ENCODE measurements at regions not wholly inside any gene's neighbourhood (a gene's known extent, or its start where the extent isn't known, plus 50 kb on each side); places are given as distances from the start of the nearest gene placed in this dataset.

DNA sequence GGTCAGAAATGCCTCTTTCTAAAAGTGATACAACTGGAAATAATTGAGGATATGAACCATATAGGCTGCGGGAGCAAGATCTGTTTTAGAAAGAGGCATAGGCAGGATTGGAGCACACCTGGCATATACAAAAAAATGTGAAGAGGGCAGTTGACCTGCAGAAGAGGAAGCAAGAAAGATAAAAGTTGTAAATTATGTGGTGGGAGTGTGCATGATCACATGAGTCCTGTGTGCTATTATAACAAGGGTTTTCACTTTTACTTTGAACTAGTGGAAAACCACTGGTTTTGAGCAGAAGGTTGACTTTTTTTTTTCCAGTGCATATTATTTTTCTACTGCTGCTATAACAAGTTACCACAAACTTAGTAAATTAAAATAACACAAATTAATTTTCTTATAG lies 489.3 kb downstream of the ANXA1 start:
- in situ Hi-C loops (cut with MboI; ENCODE audit: low sequenced_read_pairs) (no loop called here), dilution Hi-C loops (cut with HindIII; ENCODE audit: low sequenced_read_pairs, unreplicated experiment) (no loop called here), intact Hi-C loops (cut with micrococcal nuclease) (no loop called here)
- H3K4me3 ChIP-seq (ENCODE audit: insufficient read depth, low read depth, low read length) = no peak overlapping the region
- no peak overlapping the region for H3K4ac ChIP-seq (ENCODE audit: low read depth, low read length)
- no peak overlapping the region for H3K18ac ChIP-seq (ENCODE audit: low read depth, low read length)
- H3K23ac ChIP-seq (ENCODE audit: low read depth, low read length) = no peak overlapping the region
- H3K14ac ChIP-seq (replicated peaks; ENCODE audit: low read depth, low read length) = no peak overlapping the region
- no peaks in the 10 kb centered on the region for H4K20me1 ChIP-seq (ENCODE audit: insufficient read depth, low read length)
- H2BK15ac ChIP-seq (ENCODE audit: low read depth, low read length) = no peak overlapping the region
- no peak overlapping the region for H3K4me2 ChIP-seq (ENCODE audit: low read depth, low read length)
- H3K56ac ChIP-seq (ENCODE audit: extremely low read depth, insufficient read depth, low read length) = no peak overlapping the region
- no peak overlapping the region for H2BK20ac ChIP-seq (ENCODE audit: low read depth, low read length)
- no peak for DNase-seq
- H2AFZ ChIP-seq (replicated peaks; ENCODE audit: low read length, poor library complexity) = no peak overlapping the region
- TF ChIP-seq MXI1 (IDR thresholded peaks at IDR 0.05; ENCODE audit: borderline replicate concordance, low read depth, low read length) = no peak
- TF ChIP-seq, protein P1, sequence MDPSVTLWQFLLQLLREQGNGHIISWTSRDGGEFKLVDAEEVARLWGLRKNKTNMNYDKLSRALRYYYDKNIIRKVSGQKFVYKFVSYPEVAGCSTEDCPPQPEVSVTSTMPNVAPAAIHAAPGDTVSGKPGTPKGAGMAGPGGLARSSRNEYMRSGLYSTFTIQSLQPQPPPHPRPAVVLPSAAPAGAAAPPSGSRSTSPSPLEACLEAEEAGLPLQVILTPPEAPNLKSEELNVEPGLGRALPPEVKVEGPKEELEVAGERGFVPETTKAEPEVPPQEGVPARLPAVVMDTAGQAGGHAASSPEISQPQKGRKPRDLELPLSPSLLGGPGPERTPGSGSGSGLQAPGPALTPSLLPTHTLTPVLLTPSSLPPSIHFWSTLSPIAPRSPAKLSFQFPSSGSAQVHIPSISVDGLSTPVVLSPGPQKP (IDR thresholded peaks at IDR 0.05; ENCODE audit: borderline replicate concordance, low read depth, low read length) = no peak
- TF ChIP-seq, protein P2, sequence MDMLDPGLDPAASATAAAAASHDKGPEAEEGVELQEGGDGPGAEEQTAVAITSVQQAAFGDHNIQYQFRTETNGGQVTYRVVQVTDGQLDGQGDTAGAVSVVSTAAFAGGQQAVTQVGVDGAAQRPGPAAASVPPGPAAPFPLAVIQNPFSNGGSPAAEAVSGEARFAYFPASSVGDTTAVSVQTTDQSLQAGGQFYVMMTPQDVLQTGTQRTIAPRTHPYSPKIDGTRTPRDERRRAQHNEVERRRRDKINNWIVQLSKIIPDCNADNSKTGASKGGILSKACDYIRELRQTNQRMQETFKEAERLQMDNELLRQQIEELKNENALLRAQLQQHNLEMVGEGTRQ (IDR thresholded peaks at IDR 0.05; ENCODE audit: low read depth, low read length) = no peak
- TF ChIP-seq RCOR1 (IDR thresholded peaks at IDR 0.05; ENCODE audit: insufficient replicate concordance, low read length) = no peak
- no peak for TF ChIP-seq CEBPB (IDR thresholded peaks at IDR 0.05; ENCODE audit: low read depth, low read length)
- no peak for TF ChIP-seq SMC3 (IDR thresholded peaks at IDR 0.05; ENCODE audit: low read depth, low read length)
- no peak for TF ChIP-seq BHLHE40 (IDR thresholded peaks at IDR 0.05; ENCODE audit: low read depth, low read length)
- TF ChIP-seq RAD21 (IDR thresholded peaks at IDR 0.05; ENCODE audit: low read length) = no peak
- TF ChIP-seq POLR2A (IDR thresholded peaks at IDR 0.05; ENCODE audit: low read depth, low read length) = no peak
- TF ChIP-seq, protein P3, sequence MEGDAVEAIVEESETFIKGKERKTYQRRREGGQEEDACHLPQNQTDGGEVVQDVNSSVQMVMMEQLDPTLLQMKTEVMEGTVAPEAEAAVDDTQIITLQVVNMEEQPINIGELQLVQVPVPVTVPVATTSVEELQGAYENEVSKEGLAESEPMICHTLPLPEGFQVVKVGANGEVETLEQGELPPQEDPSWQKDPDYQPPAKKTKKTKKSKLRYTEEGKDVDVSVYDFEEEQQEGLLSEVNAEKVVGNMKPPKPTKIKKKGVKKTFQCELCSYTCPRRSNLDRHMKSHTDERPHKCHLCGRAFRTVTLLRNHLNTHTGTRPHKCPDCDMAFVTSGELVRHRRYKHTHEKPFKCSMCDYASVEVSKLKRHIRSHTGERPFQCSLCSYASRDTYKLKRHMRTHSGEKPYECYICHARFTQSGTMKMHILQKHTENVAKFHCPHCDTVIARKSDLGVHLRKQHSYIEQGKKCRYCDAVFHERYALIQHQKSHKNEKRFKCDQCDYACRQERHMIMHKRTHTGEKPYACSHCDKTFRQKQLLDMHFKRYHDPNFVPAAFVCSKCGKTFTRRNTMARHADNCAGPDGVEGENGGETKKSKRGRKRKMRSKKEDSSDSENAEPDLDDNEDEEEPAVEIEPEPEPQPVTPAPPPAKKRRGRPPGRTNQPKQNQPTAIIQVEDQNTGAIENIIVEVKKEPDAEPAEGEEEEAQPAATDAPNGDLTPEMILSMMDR (conservative IDR thresholded peaks at IDR 0.05; ENCODE audit: low read depth, low read length) = no peak
- H3K9me3 ChIP-seq (ENCODE audit: control insufficient read depth, insufficient read depth, low read length) = no peaks in the 10 kb centered on the region
- WGBS, 2 experiments (ENCODE audit: extremely low coverage in 2 of 2, insufficient read length in 1 of 2) = no CpG with 5 or more reads among the region's 1 CpG
- ATAC-seq (ENCODE audit: low read depth) = no peak
- ChIA-PET CTCF (no interaction called here), POLR2A (ENCODE audit: unreplicated experiment) (no interaction called here)
- H2AK9ac ChIP-seq (replicated peaks; ENCODE audit: low read depth, low read length, poor library complexity) = no peak overlapping the region
- no peak overlapping the region for H2BK5ac ChIP-seq (ENCODE audit: low read depth, low read length, poor library complexity, severe bottlenecking)
- no peaks in the 10 kb centered on the region for H3K36me3 ChIP-seq (ENCODE audit: control insufficient read depth, insufficient read depth, low read length)
- no peak overlapping the region for H4K5ac ChIP-seq (ENCODE audit: low read depth, low read length)
- H3K4me1 ChIP-seq (ENCODE audit: control insufficient read depth, insufficient read depth, low read length) = no peaks in the 10 kb centered on the region
- H3K27ac ChIP-seq (ENCODE audit: insufficient read depth, low read length) = no peak overlapping the region
- no peak overlapping the region for H3K9ac ChIP-seq (ENCODE audit: low read depth, low read length)
- no peak overlapping the region for H2AK5ac ChIP-seq (ENCODE audit: low read depth, low read length)
- no peak overlapping the region for H2BK120ac ChIP-seq (ENCODE audit: low read depth, low read length)
- no TSS peak for BruUV-seq (replicated peaks)
- H4K91ac ChIP-seq (ENCODE audit: insufficient read depth, low read depth, low read length) = no peak overlapping the region
- H3K9me1 ChIP-seq (ENCODE audit: insufficient read depth, low read length) = no peaks in the 10 kb centered on the region
- H3K27me3 ChIP-seq (ENCODE audit: control insufficient read depth, insufficient read depth, low read length) = no peaks in the 10 kb centered on the region
- H3K79me1 ChIP-seq (ENCODE audit: low read depth in 1 of 2, low read length in 2 of 2) = no peaks in the 10 kb centered on the region
- no peak overlapping the region for H4K8ac ChIP-seq (ENCODE audit: low read depth in 2 of 2, low read length in 2 of 2)

Measured in IMR-90 (cell line).